Sciatic nerve (tissue), 2 donors: ENCODE measurements at regions not wholly inside any gene's neighbourhood (a gene's known extent, or its start where the extent isn't known, plus 50 kb on each side); places are given as distances from the start of the nearest gene placed in this dataset.

ENCODE experiments used
- ATAC-seq: fragments of 200-7000 bp; cut with Tn5 transposase; one replicate; pipeline ENCODE4 v1.9.1; 2020; ENCODE audit warnings: mild to moderate bottlenecking, moderate library complexity
- DNase-seq: peaks from one replicate; pipeline ENCODE4 v3.0.0-alpha.2; 2020; ENCODE audit warnings: low spot score
- intact Hi-C: fragments of 100-400 bp; cut with DNase I; formaldehyde crosslinking; loops from one replicate; pipeline ENCODE4 v1.14.2; 2022
- donor health status: DM: no; HTN: no; CAD: no.
- donor health status: DM: no; HTN: no; CAD: no.

DNA sequence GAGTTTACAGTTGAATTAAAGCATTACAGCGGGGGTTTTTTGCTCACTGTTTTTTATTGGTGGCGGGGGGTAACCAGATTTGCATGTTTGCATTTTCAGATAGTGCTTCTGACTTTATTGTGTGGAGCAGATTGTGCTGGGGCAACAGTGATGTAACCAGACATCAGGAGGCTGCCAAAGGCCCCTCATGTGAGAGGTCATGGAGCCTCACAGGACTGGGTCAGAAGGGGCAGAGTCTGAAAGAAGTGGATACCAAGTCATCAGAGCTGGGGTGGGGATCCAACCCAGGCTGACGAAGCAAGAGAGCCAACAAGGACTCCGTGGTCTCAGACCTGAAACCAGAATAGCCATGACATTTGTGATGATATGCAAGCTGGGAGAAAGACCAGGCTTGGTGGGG, 259.4 kb upstream of the TAS2R1 start:
- ATAC-seq: no peak
- DNase-seq: no peak
- intact Hi-C loops: no loop called here

- DNase-seq (no peak), ATAC-seq (peak; percentile 74)
- intact Hi-C loops: no loop called here
Measured at GRCh38 chr5:9888501-9888901, 258.4 kb upstream of the TAS2R1 start.

DNA sequence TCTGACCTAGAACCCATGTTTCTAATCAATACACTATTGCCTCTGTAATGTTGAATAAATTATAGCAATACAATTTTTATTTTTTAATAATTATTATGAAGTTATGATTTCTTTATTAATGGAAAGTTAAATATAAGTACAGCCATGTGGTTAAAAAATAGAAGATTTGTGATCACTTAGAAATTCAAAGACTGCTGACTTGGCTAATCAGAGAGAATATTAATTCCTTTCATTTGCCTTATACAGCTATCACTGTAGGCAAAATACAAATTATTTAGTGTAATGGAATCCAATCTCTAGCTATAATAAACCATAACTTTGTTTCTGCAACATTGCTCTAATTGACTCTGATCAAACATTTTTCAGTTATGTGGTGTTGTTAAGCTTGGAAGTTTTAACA, 255.0 kb upstream of the TAS2R1 start:
- DNase-seq: no peak
- intact Hi-C loops: no loop called here
- no peak for ATAC-seq

DNA sequence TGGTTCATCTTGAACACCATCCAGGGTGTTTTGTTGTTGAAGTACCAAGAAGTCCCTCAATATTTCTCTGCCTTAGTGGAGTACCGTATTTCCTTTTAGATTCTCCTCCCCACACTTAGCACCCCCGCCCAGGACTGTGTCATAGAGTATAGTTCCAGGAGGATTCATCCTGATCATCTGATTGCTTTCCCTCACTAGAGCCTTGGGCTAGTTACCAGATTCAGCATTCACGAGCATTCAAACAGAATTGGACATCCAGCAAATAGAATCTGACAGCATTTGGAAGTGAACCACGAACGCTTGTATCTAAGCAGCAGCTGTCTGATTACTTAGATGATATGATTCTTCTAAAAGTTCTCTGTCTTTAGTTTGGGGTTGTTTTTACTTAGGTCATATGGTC, 248.1 kb upstream of the TAS2R1 start:
- intact Hi-C loops: no loop called here
- DNase-seq (no peak), ATAC-seq (no peak)

DNA sequence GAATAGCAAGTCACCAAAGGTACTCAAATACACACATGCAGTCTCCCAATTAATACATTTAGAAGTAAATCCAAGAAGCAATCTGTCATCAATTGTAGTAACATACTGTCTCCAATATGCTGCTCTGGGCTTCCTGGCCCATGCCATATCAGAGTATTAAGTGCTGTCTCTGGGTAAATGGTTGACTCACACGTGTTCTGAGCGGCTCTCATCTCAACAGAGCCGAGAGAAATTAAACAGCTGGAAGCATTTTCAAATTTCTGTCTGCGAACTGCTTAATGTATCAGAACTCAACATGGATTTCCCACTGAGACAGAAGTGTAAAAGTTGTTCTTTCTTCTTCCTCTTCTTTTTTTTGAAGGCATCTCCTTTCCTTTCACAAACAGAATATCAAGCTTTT, 247.3 kb upstream of the TAS2R1 start:
- no peak for DNase-seq
- intact Hi-C loops: no loop called here
- no peak for ATAC-seq

- no peak for ATAC-seq
- intact Hi-C loops: no loop called here
- no peak for DNase-seq
Measured at GRCh38 chr5:9876451-9876850, 246.3 kb upstream of the TAS2R1 start.

DNA sequence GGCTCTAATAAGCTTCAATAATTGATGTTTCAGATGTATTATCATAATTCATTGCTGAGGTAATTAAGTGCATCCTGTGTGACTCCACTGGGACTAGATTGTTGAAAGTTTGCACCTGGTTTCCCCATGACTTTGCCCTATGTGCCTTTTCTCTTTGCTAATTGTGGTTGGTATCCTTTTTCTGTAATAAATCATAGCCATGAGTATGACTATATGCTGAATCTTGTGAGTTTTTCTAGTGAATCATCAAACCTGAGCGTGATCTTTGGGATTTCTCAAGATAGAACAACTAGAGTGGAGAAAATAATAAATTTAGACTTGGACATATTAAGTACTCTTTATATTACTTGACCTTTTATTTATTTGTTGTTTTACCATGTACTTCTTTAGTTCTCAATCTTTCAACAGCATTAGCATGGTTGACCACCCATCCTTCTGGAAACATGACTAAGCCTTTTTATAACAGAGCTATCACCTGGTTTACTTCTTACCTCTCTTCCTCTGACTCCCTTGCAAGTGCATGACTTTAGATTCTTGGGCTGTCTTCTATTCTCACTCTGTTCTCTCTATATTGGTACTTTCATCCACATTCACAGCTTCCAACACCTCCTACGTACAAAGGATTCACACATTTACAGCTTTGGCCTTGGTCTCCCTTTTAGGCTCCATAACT, 239.6 kb upstream of the TAS2R1 start:
- ATAC-seq (no peak), DNase-seq (no peak)
- intact Hi-C loops: no loop called here

DNA sequence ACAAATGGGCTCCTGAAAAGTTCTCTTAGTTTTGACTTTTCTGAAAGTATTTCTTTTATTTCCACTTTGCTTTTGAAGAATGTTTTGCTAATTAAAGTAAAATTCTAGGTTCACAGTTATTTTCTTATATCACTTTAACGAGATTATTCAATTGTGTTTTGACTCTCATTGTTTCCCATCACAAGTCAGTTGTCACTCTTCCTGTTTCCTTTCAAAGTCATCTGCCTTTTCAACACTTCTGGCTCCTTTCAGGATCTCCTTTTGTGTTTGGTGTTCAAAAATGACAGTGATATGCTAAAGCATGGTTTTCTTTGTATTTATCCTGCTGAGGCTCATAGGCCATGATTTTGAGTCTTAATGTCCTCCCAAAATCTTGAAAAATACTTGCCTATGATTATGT, 235.4 kb upstream of the TAS2R1 start:
- intact Hi-C loops: no loop called here
- ATAC-seq: no peak
- DNase-seq: no peak

GRCh38 chr5:9864791-9865190, 234.6 kb upstream of the TAS2R1 start:
- ATAC-seq (no peak), DNase-seq (no peak)
- intact Hi-C loops: no loop called here

DNA sequence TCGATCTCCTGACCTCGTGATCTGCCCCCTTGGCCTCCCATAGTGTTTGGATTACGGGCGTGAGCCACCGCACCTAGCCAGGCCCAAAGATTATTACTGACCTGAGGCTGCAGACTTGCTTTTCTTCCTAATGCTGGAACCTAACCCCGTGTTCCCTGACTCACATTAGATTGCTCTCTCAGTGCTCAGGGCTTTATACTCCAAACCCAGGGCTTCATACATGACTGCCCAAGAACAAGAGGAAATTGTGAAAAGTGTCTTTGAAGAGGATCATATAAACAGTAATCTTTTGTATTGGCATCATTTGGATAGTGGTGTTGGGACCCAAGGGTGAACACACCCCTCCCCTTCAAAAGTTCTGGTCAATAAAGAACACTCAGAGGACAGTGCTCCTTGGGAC, 233.3 kb upstream of the TAS2R1 start:
- no peak for DNase-seq
- no peak for ATAC-seq
- intact Hi-C loops: no loop called here

DNA sequence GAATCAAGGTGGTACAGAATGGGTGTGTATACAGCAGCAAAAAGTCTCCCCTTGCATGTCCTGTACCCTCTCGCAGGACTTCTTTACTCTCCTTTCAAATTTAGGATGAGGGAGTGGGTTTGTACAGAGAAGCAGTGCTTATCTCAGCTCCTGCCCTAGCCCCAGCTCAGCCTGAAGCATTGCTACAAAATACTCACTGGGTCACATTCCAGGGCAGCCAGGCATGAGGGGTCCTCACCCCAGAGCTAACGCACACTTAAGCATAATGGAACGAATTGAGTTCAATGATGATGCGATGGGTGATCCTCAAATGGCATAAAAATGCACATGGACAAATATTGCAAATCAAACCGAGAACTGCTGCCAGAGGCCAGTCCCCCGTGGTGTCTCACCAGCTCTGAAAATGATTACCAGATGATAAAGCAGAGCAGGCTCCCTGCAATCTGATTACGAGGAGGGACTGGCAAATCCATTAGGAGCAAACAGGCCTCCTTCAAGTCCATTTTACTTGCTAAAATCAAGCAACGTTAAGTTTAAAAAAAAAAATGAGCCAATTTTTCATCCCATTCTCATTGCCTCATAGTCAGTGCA, 231.6 kb upstream of the TAS2R1 start:
- no peak for DNase-seq
- ATAC-seq: peak; percentile 80
- intact Hi-C loops: no loop called here

GRCh38 chr5:9859808-9860207, 229.7 kb upstream of the TAS2R1 start:
- intact Hi-C loops: no loop called here
- no peak for ATAC-seq
- no peak for DNase-seq

DNA sequence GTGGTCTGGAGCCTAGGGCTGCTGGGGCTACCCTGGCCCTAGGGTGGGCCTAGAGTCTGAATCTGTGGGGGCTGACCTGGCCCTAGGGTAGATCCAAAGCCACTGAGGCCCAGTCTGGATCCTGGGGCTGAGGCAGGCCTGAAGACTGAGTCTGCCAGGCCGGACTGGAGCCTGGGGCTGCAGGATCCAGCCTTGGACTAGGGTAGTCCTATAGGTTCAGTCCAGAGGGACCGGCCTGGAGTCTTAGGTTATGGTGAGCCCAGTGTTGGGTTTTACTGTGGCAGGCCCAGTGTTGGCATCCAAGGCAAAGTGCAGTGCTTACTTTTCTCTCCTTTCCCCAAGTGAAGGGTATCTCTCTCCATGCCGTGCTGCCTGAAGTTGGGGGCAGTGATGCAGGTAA, 227.9 kb upstream of the TAS2R1 start:
- DNase-seq (no peak), ATAC-seq (no peak)
- intact Hi-C loops: no loop called here

GRCh38 chr5:9853309-9853708, 223.2 kb upstream of the TAS2R1 start:
- intact Hi-C loops: no loop called here
- DNase-seq: no peak
- ATAC-seq: no peak

DNA sequence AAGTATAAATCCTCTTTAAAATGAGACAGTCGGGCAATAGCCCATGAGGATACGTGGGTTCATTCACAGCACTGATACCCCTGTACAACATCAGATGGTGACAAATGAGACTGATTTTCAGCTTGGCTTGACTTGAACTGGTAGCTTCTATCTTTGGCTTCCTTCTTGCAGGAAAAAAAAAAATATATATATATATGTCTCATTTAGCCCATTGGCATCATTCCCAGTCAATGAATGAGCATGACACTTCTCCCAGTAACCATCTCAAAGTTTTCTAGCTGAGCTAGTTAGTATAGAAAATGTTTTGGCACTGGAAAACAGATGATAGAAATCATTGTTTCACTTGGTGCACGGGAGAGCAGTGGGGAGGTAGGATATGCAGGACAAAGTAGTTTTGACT, 222.5 kb upstream of the TAS2R1 start:
- DNase-seq (no peak), ATAC-seq (no peak)
- intact Hi-C loops: no loop called here

DNA sequence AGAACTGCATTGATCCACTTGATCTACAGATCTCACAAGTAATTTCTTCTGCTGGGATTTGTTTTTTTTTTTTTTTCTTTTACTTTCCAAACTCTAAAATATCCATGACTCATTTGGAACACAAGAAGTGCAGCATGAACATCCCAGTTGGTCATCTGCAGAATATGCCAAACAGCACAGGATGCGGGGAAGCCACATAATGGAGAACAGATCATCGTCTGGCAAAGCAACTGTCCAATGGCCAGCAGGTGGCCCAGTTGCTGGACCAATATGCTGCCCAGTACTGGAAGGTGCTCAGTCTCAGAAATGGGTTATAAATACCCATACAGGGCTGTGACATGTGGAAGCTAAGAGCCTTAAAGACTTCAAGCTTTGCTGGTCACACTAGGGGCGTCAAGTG, 221.3 kb upstream of the TAS2R1 start:
- ATAC-seq (peak; percentile 36), DNase-seq (no peak)
- intact Hi-C loops: no loop called here

DNA sequence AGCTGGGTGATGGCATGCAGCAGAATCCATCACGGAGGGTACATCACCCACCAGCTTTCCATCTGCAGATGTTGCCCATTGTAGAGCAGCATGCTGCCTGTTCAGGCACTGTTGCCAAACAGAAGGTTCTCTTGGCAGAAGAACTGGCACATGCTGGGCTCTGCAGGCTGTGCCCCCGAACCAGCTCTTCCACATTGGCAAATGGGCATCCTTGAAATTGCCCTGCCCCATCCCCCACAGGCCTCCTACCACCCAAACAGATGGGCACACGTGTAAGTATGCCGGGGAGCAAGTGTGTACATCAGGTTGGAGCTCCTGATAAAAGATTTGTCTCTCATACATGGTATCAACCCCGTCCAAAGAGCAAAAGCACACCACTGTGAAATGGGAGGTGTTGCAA, 220.3 kb upstream of the TAS2R1 start:
- DNase-seq (no peak), ATAC-seq (no peak)
- intact Hi-C loops: no loop called here

- no peak for ATAC-seq
Measured at GRCh38 chr5:9847631-9848030, 217.5 kb upstream of the TAS2R1 start.

GRCh38 chr5:9845185-9845584, 215.0 kb upstream of the TAS2R1 start:
- intact Hi-C loops: no loop called here
- ATAC-seq (no peak), DNase-seq (no peak)

More at GRCh38 chr5:9847631-9848030, 217.5 kb upstream of the TAS2R1 start:
- no peak for DNase-seq
- intact Hi-C loops: no loop called here

DNA sequence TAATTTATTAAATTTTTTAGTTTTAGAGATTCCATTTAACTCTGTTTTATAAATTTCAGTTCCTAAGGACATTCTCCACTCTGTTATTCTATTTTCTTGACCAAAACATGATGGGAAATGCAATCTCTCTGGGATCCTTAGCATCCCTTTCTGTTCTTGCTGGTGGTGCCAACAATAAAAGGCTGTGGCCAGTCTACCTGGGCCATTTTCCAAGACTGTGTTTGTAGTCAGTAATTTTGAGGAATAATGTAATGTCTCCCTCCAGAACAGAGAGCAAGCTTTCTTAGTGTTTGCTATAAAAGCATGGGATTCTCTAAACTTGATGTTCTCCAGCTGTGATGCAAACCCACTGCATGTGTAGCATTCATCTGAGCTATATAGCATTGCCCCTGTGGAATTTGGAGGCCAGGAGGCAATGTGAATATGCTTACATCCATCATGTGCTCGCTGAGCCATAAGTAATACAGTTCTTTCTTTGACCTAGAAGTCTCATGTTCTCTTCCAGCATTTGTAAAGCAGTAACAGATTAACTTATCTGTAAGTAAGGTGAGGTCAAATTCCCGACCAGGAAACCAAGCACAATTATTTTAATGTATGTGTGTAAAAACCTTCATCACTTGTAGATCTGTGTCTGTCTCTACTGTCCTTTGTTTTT, 211.5 kb upstream of the TAS2R1 start:
- ATAC-seq (no peak), DNase-seq (no peak)
- intact Hi-C loops: no loop called here

GRCh38 chr5:9838916-9839315, 208.8 kb upstream of the TAS2R1 start:
- intact Hi-C loops: no loop called here
- no peak for DNase-seq
- peak; percentile 70 for ATAC-seq
